ENCODE measurements at regions not wholly inside any gene's neighbourhood (a gene's known extent, or its start where the extent isn't known, plus 50 kb on each side); places are given as distances from the start of the nearest gene placed in this dataset.

DNA sequence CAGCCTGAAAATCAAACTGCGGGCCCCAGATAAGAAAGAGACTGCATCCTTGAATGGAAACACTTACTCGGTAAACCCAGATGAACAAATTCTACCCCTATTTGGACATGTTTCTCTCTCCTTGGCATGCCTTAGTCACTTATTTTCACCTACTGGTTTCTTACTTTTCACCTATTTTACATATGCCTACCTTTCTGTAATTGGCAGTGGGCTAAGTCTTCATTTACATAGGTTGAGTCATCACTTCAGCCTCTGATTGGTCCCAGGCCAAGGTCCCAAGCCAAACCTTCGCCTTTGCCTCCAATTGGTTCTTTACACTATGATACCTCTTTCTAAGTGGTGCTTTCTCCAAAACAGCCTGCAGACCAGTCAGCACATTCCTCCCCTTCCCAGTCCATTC is 111.3 kb downstream of the DYRK2 start:
- no peak for DNase-seq (ENCODE audit: low spot score in 2 of 2)
- H3K27me3 ChIP-seq: no peaks in the 10 kb centered on the region
- TF ChIP-seq, protein P1, sequence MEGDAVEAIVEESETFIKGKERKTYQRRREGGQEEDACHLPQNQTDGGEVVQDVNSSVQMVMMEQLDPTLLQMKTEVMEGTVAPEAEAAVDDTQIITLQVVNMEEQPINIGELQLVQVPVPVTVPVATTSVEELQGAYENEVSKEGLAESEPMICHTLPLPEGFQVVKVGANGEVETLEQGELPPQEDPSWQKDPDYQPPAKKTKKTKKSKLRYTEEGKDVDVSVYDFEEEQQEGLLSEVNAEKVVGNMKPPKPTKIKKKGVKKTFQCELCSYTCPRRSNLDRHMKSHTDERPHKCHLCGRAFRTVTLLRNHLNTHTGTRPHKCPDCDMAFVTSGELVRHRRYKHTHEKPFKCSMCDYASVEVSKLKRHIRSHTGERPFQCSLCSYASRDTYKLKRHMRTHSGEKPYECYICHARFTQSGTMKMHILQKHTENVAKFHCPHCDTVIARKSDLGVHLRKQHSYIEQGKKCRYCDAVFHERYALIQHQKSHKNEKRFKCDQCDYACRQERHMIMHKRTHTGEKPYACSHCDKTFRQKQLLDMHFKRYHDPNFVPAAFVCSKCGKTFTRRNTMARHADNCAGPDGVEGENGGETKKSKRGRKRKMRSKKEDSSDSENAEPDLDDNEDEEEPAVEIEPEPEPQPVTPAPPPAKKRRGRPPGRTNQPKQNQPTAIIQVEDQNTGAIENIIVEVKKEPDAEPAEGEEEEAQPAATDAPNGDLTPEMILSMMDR (IDR thresholded peaks at IDR 0.05): no peak
- no peak for TF ChIP-seq EP300 (IDR thresholded peaks at IDR 0.05)
- TF ChIP-seq POLR2A (IDR thresholded peaks at IDR 0.05): no peak
- H3K4me1 ChIP-seq: no peaks in the 10 kb centered on the region
- 95 to 97% methylated on average over 3 of the region's 3 CpGs for WGBS, 2 donors
- H3K4me3 ChIP-seq: no peak overlapping the region
- H3K27ac ChIP-seq: no peak overlapping the region
- no peaks in the 10 kb centered on the region for H3K9me3 ChIP-seq
- H3K36me3 ChIP-seq: no peaks in the 10 kb centered on the region

DNA sequence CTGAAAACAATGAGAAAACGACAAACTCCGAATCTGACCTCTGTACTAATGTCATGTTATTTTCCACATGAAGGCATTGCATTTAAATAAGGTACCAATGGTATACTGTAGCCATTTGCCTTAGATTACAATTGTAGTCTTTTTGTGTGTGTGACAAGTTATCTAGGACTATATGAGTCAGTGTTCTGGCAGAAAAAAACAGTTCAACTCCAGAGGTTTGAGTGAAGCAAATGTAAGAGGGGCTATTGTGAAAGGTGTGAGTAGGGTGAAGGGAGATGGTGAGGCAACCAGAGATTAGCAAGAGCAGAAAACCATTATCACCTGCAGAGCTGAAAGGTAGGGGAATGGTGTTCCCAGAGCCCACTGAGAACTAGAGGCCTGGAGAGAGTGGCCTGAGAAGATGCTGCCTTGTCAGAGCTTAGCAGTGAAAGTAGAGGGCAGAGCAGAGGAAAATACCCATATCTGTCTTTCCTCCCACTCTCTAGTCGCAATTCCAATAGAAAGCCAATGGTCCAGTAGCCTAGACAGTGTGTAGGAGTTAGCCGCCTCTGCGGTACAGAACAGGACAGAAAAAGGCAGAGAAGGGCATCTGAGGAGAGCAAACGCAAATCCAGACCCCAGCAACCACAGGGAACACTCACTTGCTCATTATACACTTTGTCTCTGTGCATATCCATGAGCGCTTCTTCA is 112.2 kb downstream of the DYRK2 start:
- 82 to 87% methylated on average over 7 of the region's 7 CpGs for WGBS, 2 donors
- Histone ChIP-seq H3K27me3 (no peaks in the 10 kb centered on the region), H3K36me3 (no peaks in the 10 kb centered on the region), H3K4me1 (peaks cover 0 to 7% (median 0%) of the 10 kb centered on the region in 4 donors), H3K9me3 (no peaks in the 10 kb centered on the region), H3K4me3 (no peak overlapping the region), H3K27ac (no peak overlapping the region)
- TF ChIP-seq, protein P1 (IDR thresholded peaks at IDR 0.05): no peak
- TF ChIP-seq POLR2A (IDR thresholded peaks at IDR 0.05) (no peak), EP300 (IDR thresholded peaks at IDR 0.05) (no peak)
- no peak for DNase-seq (ENCODE audit: low spot score in 2 of 2)

DNA sequence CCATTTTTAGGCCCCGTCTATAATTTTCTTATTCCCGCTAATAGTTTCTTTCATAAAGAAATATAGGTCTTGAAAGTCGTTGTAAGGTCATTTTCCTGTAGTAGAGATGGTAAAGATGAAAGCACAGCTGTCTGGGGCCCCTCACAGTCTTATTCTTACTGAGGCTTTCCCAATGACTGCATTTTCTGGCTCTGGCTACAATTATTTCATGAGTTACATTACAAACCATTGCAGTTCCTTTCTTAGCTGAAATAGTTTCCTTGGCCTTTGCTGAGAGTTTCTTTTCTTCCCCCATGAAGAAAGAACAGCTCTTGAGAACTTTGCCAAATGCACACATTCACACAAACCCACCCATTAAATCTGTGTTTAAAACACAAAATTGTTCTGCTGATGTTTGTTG is 113.0 kb downstream of the DYRK2 start:
- whole genome bisulfite sequencing, 2 donors: 39 to 44% methylated on average over 3 of the region's 3 CpGs
- H3K36me3 ChIP-seq: no peaks in the 10 kb centered on the region
- H3K27me3 ChIP-seq: no peaks in the 10 kb centered on the region
- peaks cover 0 to 7% (median 0%) of the 10 kb centered on the region in 4 donors for H3K4me1 ChIP-seq
- H3K27ac ChIP-seq: no peak overlapping the region
- H3K9me3 ChIP-seq: no peaks in the 10 kb centered on the region
- no peak for TF ChIP-seq EP300 (IDR thresholded peaks at IDR 0.05)
- TF ChIP-seq, protein P1 (IDR thresholded peaks at IDR 0.05): no peak
- H3K4me3 ChIP-seq: no peak overlapping the region
- DNase-seq (ENCODE audit: low spot score in 2 of 2): no peak

DNA sequence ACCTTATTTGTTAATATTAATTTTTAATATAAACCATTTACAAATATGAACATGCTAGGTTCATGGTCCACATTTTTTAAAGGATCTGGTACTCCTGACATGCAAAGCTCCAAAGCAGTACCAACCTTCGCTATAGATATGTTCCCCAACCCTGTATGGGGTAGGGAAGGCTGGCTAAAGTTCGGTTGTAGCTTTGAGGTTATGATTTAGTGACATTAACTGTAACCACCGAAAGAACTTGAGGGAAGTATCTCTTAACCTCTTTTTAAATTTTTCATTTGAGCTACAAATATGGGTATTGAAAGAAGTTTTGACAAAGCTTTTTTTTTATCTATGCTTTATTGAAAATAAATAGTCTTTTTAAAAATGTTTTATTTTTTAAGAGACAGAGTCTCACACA is 115.5 kb downstream of the DYRK2 start:
- Histone ChIP-seq H3K36me3 (no peaks in the 10 kb centered on the region), H3K27ac (no peak overlapping the region), H3K27me3 (no peaks in the 10 kb centered on the region), H3K9me3 (no peaks in the 10 kb centered on the region), H3K4me3 (no peak overlapping the region), H3K4me1 (peaks cover 0 to 7% (median 0%) of the 10 kb centered on the region in 4 donors)
- no peak for DNase-seq (ENCODE audit: low spot score in 2 of 2)
- TF ChIP-seq, protein P1 (IDR thresholded peaks at IDR 0.05): no peak
- no peak for TF ChIP-seq POLR2A (IDR thresholded peaks at IDR 0.05)
- TF ChIP-seq EP300 (IDR thresholded peaks at IDR 0.05): no peak
- 86 to 91% methylated on average over 3 of the region's 3 CpGs for WGBS, 2 donors

DNA sequence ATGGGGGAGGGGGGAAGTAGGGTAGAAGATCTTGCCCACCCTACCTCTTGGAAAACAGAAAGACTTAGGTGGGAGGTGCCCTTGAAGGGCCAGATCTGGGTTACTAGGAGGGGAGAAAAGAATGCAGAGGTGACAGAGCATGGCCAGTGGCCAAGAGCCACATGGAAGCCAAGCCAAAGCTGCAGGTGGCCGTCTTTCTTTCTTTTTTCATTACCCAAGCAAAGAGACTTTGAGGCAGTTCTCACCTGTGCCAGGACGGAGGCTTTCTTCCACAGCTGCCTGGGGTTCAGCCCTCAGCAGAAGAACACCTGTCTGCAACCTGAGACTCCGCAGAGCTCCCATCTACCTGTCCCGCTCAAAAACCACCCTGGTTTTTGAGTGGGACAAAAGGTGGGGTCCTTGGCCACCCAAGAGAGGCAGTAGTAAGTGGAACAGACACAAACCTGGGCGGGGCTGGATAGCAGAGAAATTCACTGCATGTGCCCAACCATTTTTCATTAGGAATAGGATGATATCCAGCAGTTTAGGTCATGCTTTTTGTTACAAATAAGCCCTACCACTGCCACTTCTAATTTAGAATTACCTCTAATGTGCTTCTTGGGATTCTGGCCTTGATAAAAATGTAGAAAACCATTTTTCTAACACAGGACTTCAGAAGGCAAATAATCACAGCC is 116.5 kb downstream of the DYRK2 start:
- Histone ChIP-seq H3K4me3 (no peak overlapping the region), H3K9me3 (no peaks in the 10 kb centered on the region), H3K27ac (no peak overlapping the region), H3K27me3 (no peaks in the 10 kb centered on the region), H3K36me3 (no peaks in the 10 kb centered on the region), H3K4me1 (peaks cover 0 to 7% (median 0%) of the 10 kb centered on the region in 4 donors)
- DNase-seq (ENCODE audit: low spot score in 2 of 2): no peak
- 91% methylated on average over 5 of the region's 5 CpGs for WGBS, 2 donors
- TF ChIP-seq POLR2A (IDR thresholded peaks at IDR 0.05) (no peak), EP300 (IDR thresholded peaks at IDR 0.05) (no peak)
- TF ChIP-seq, protein P1 (IDR thresholded peaks at IDR 0.05): no peak
